H1 (cell line): ENCODE measurements at regions not wholly inside any gene's neighbourhood (a gene's known extent, or its start where the extent isn't known, plus 50 kb on each side); places are given as distances from the start of the nearest gene placed in this dataset.

Source experiments
- CTCF ChIA-PET: fragments of 300-600 bp; sonication (Branson Sonifier 250); formaldehyde crosslinking; loops from one replicate; lab custom pipeline; 2021; ENCODE audit not compliant: partially characterized antibody; lab: Charles Lee
- POLR2A ChIA-PET: fragments of 300-600 bp; sonication (Branson Sonifier 250); formaldehyde crosslinking; loops from one replicate; lab custom pipeline; 2021; ENCODE audit warnings: inconsistent platforms; ENCODE audit not compliant: partially characterized antibody; lab: Charles Lee
- DNase-seq, 2 experiments: peaks; one replicate each; pipeline versions ENCODE4 v3.0.0 to v3.0.0-alpha.2; 2010 to 2022; ENCODE audit warnings: low spot score in 2 of 2, low read depth in 1 of 2, mixed read lengths in 1 of 2
- FAIRE-seq: peaks from 2 replicates; lab custom pipeline; 2011; peaks lifted over from hg19 to GRCh38; lab: Jason Lieb, UNC
- H2AFZ ChIP-seq: 2 replicates; pipeline ENCODE4 v1.8.1; 2012; ENCODE audit warnings: low read length, inconsistent platforms
- H2AK5ac ChIP-seq: 2 replicates; pipeline ENCODE4 v1.6.1; 2013; ENCODE audit warnings: low read depth, low read length
- H2BK120ac ChIP-seq: replicated peaks from 2 replicates; pipeline ENCODE3; 2013; ENCODE audit warnings: low read depth, low read length, inconsistent platforms
- H2BK12ac ChIP-seq: 2 replicates; pipeline ENCODE4 v1.6.1; 2013; ENCODE audit warnings: low read depth, low read length
- H2BK15ac ChIP-seq: 2 replicates; pipeline ENCODE4 v1.6.1; 2013; ENCODE audit warnings: low read length
- H2BK20ac ChIP-seq: 2 replicates; pipeline ENCODE4 v1.6.1; 2013; ENCODE audit warnings: low read length
- H2BK5ac ChIP-seq: 2 replicates; pipeline ENCODE4 v1.6.1; 2013; ENCODE audit warnings: low read depth, low read length
- H3K14ac ChIP-seq: 2 replicates; pipeline ENCODE4 v1.6.1; 2013; ENCODE audit warnings: inconsistent platforms; ENCODE audit not compliant: insufficient read length
- H3K18ac ChIP-seq: 2 replicates; pipeline ENCODE4 v1.6.1; 2013; ENCODE audit warnings: low read length; ENCODE audit errors: extremely low read depth
- H3K23ac ChIP-seq: 2 replicates; pipeline ENCODE4 v1.6.1; 2013; ENCODE audit warnings: inconsistent platforms; ENCODE audit not compliant: insufficient read length
- H3K23me2 ChIP-seq: 2 replicates; pipeline ENCODE4 v1.6.1; 2013; ENCODE audit warnings: low read depth, low read length
- H3K27ac ChIP-seq: 2 replicates; pipeline ENCODE4 v1.6.1; 2011; ENCODE audit warnings: low read depth, low read length, inconsistent platforms
- H3K27me3 ChIP-seq, 4 experiments: replicated peaks in 1 of 4; 1 replicate in 1 of 4; 2 replicates in 3 of 4; pipeline versions ENCODE4 v1.6.1 to v1.8.1; 2011 to 2013; ENCODE audit warnings: low read length in 3 of 4, mild to moderate bottlenecking in 3 of 4, inconsistent platforms in 2 of 4, mixed read lengths in 2 of 4, moderate library complexity in 1 of 4; ENCODE audit not compliant: control insufficient read depth in 3 of 4, insufficient read depth in 3 of 4; ENCODE audit errors: extremely low read depth in 1 of 4
- H3K36me3 ChIP-seq, 4 experiments: 2 replicates each; pipeline versions ENCODE4 v1.6.1 to v1.8.1; 2011 to 2013; ENCODE audit warnings: mild to moderate bottlenecking in 4 of 4, low read length in 3 of 4, moderate library complexity in 2 of 4, control low read depth in 1 of 4, inconsistent platforms in 1 of 4; ENCODE audit not compliant: insufficient read depth in 4 of 4, control insufficient read depth in 2 of 4
- H3K4ac ChIP-seq: replicated peaks from 2 replicates; pipeline ENCODE3; 2013; ENCODE audit warnings: low read length, low read depth, mixed read lengths, inconsistent platforms; ENCODE audit not compliant: insufficient read length
- H3K4me1 ChIP-seq, 4 experiments: replicated peaks in 1 of 4; 1 replicate in 1 of 4; 2 replicates in 3 of 4; pipeline versions ENCODE4 v1.6.1 to v1.8.1; 2011 to 2013; ENCODE audit warnings: low read length in 3 of 4, inconsistent platforms in 2 of 4, mixed read lengths in 1 of 4; ENCODE audit not compliant: insufficient read depth in 4 of 4, control insufficient read depth in 3 of 4
- H3K4me2 ChIP-seq, 2 experiments: 2 replicates each; pipeline versions ENCODE4 v1.6.1 to v1.8.1; 2011 to 2013; ENCODE audit warnings: low read depth in 2 of 2, low read length in 2 of 2, control low read depth in 1 of 2, inconsistent platforms in 1 of 2, mild to moderate bottlenecking in 1 of 2; ENCODE audit not compliant: insufficient read depth in 1 of 2
- H3K4me3 ChIP-seq, 4 experiments: fragments of 200-600, 300-600 bp in 1 of 4; sonication (generic), shearing (Covaris generic), sonication (Bioruptor Twin) in 1 of 4; 2 replicates each; pipeline versions ENCODE4 v1.5.1 to v1.8.1; 2011 to 2016; ENCODE audit warnings: low read length in 4 of 4, low read depth in 3 of 4, control low read depth in 2 of 4, inconsistent platforms in 2 of 4, mild to moderate bottlenecking in 2 of 4, mixed read lengths in 1 of 4, moderate library complexity in 1 of 4; ENCODE audit not compliant: insufficient read depth in 2 of 4; ENCODE audit errors: extremely low read depth in 1 of 4
- H3K56ac ChIP-seq: replicated peaks from 2 replicates; pipeline ENCODE3; 2013; ENCODE audit warnings: low read depth, mild to moderate bottlenecking, mixed read lengths, low read length, inconsistent platforms; ENCODE audit not compliant: insufficient read length
- H3K79me1 ChIP-seq: 2 replicates; pipeline ENCODE4 v1.6.1; 2013; ENCODE audit warnings: low read depth, low read length, control low read depth
- H3K79me2 ChIP-seq, 2 experiments: 2 replicates each; pipeline versions ENCODE4 v1.6.1 to v1.8.1; 2012 to 2013; ENCODE audit warnings: low read length in 2 of 2, mild to moderate bottlenecking in 2 of 2, inconsistent platforms in 1 of 2; ENCODE audit not compliant: insufficient read depth in 2 of 2, control insufficient read depth in 1 of 2
- H3K9ac ChIP-seq, 4 experiments: replicated peaks in 1 of 4; 1 replicate in 1 of 4; 2 replicates in 3 of 4; pipeline versions ENCODE4 v1.6.1 to v1.8.1; 2011 to 2013; ENCODE audit warnings: low read depth in 3 of 4, low read length in 3 of 4, control low read depth in 2 of 4, mild to moderate bottlenecking in 2 of 4, moderate library complexity in 2 of 4, inconsistent platforms in 1 of 4; ENCODE audit errors: extremely low read depth in 1 of 4
- H3K9me3 ChIP-seq, 2 experiments: 2 replicates each; pipeline versions ENCODE4 v1.6.1 to v1.8.1; 2012 to 2013; ENCODE audit warnings: mild to moderate bottlenecking in 2 of 2, moderate library complexity in 2 of 2, control low read depth in 1 of 2, inconsistent platforms in 1 of 2, low read depth in 1 of 2, low read length in 1 of 2, mixed read lengths in 1 of 2; ENCODE audit not compliant: insufficient read depth in 2 of 2
- H4K20me1 ChIP-seq, 2 experiments: replicated peaks in 1 of 2; 2 replicates each; pipeline versions ENCODE3 to v1.8.1; 2011 to 2013; ENCODE audit warnings: inconsistent platforms in 2 of 2, low read length in 2 of 2, mild to moderate bottlenecking in 1 of 2; ENCODE audit not compliant: insufficient read depth in 2 of 2, control insufficient read depth in 1 of 2
- H4K5ac ChIP-seq: 2 replicates; pipeline ENCODE4 v1.6.1; 2013; ENCODE audit warnings: low read length, low read depth, mixed read lengths, inconsistent platforms; ENCODE audit not compliant: insufficient read length
- H4K8ac ChIP-seq: 2 replicates; pipeline ENCODE4 v1.8.0; 2013; ENCODE audit warnings: mild to moderate bottlenecking, moderate library complexity, low read length, inconsistent platforms; ENCODE audit not compliant: insufficient read depth; ENCODE audit errors: extremely low read depth
- H4K91ac ChIP-seq: replicated peaks from 2 replicates; pipeline ENCODE3; 2013; ENCODE audit warnings: low read length, mixed read lengths, inconsistent platforms; ENCODE audit not compliant: insufficient read length
- CBX5 ChIP-seq: fragments of 300-800, 300-1000 bp; sonication (generic); IDR thresholded peaks from 2 replicates; pipeline ENCODE4 v1.7.1; 2016; ENCODE audit warnings: antibody characterized with exemption, low read length, low read depth
- CREB1 ChIP-seq: IDR thresholded peaks from 2 replicates; pipeline ENCODE4 v1.6.1; 2012; ENCODE audit warnings: inconsistent platforms
- KDM5A ChIP-seq: fragments of 200-600 bp; IDR thresholded peaks from 2 replicates; pipeline ENCODE4 v1.7.1; 2012; ENCODE audit warnings: mild to moderate bottlenecking, low read length, inconsistent platforms, mixed read lengths
- POLR2A ChIP-seq, 2 experiments: IDR thresholded peaks; 1 replicate in 1 of 2; 2 replicates in 1 of 2; pipeline ENCODE4 v1.6.1; 2011; ENCODE audit warnings: low read depth in 2 of 2, low read length in 2 of 2, mild to moderate bottlenecking in 2 of 2; ENCODE audit errors: control extremely low read depth in 1 of 2
- POLR2AphosphoS5 ChIP-seq: IDR thresholded peaks from 2 replicates; pipeline ENCODE4 v1.6.1; 2011; ENCODE audit warnings: low read depth, low read length
- POU5F1 ChIP-seq: IDR thresholded peaks from 2 replicates; pipeline ENCODE4 v1.6.1; 2011; ENCODE audit warnings: low read depth, mild to moderate bottlenecking, low read length, moderate library complexity
- SAP30 ChIP-seq: fragments of 300-600 bp; sonication (generic); IDR thresholded peaks from 2 replicates; pipeline ENCODE4 v1.7.1; 2012; ENCODE audit warnings: low read length, moderate library complexity, mild to moderate bottlenecking, inconsistent platforms; ENCODE audit not compliant: insufficient read depth, insufficient replicate concordance
- SIN3A ChIP-seq, 2 experiments: IDR thresholded peaks in 1 of 2; conservative IDR thresholded peaks in 1 of 2; 2 replicates each; pipeline ENCODE4 v1.6.1; 2011 to 2012; ENCODE audit warnings: low read length in 2 of 2, improper control_type of control experiment in 1 of 2, low read depth in 1 of 2, mild to moderate bottlenecking in 1 of 2
- SP1 ChIP-seq: IDR thresholded peaks from 2 replicates; pipeline ENCODE4 v1.6.1; 2011; ENCODE audit warnings: low read depth, low read length
- SP2 ChIP-seq: IDR thresholded peaks from 2 replicates; pipeline ENCODE4 v1.6.1; 2012; ENCODE audit warnings: mild to moderate bottlenecking, low read length, inconsistent platforms
- SP4 ChIP-seq: IDR thresholded peaks from 2 replicates; pipeline ENCODE4 v1.6.1; 2012; ENCODE audit warnings: low read length, inconsistent platforms
- TAF1 ChIP-seq: IDR thresholded peaks from 2 replicates; pipeline ENCODE4 v1.6.1; 2011; ENCODE audit warnings: mild to moderate bottlenecking, low read depth, low read length
- TCF12 ChIP-seq: IDR thresholded peaks from 2 replicates; pipeline ENCODE4 v1.6.1; 2011; ENCODE audit warnings: low read depth, mild to moderate bottlenecking, low read length
- WGBS, 2 experiments: shearing (Covaris generic) in 1 of 2; methylation state at CpG; one replicate each; pipeline versions ENCODE4 v1.1.6 to v1.1.7; 2013 to 2015; ENCODE audit warnings: low lambda C conversion rate in 2 of 2, mixed read lengths in 2 of 2, inconsistent platforms in 1 of 2, low coverage in 1 of 2, missing lambda C conversion rate in 1 of 2; ENCODE audit not compliant: insufficient replicate concordance in 2 of 2, insufficient coverage in 1 of 2, insufficient read length in 1 of 2; ENCODE audit errors: extremely low coverage in 1 of 2, missing lambda C conversion rate in 1 of 2; 5-methylcytosine and 5-hydroxymethylcytosine counted together
- TF ChIP-seq, protein P1 (sequence below): IDR thresholded peaks from 2 replicates; pipeline ENCODE4 v1.6.1; 2011; ENCODE audit warnings: low read depth, mild to moderate bottlenecking, low read length; ENCODE audit not compliant: insufficient read depth

DNA sequence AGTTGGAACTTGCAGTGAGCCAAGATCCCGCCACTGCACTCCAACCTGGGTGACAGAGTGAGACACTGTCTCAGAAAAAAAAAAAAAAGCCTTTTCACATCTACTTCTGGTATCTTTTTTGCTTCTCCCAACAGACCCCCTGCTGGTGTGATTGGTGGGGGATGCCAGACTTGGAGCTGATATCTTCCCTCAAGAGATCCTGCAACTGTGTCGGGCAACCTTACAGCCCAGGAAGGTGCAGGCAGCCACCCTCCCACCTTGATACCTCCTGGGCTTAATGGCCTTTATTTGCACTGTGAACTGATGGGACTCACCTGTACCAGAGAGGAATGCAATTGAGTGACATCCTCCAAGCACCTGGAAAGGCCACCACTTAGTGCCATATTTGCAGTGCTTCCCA lies 142.3 kb downstream of the RGS9 start:
- Histone ChIP-seq H3K4me1 (peaks cover 0 to 6% (median 0%) of the 10 kb centered on the region in 4 experiments; a peak in 2 of 7 replicates), H4K20me1 (no peaks in the 10 kb centered on the region), H4K8ac (no peak overlapping the region), H4K5ac (no peak overlapping the region), H2AK5ac (no peak overlapping the region), H3K4me2 (no peak overlapping the region), H3K56ac (no peak overlapping the region), H3K9me3 (no peaks in the 10 kb centered on the region), H3K14ac (no peak overlapping the region), H3K9ac (no peak overlapping the region), H2BK120ac (no peak overlapping the region), H2BK20ac (no peak overlapping the region), H2BK5ac (no peak overlapping the region), H3K27me3 (no peaks in the 10 kb centered on the region), H2BK15ac (no peak overlapping the region), H3K4me3 (no peak overlapping the region), H4K91ac (no peak overlapping the region), H3K4ac (no peak overlapping the region), H3K36me3 (no peaks in the 10 kb centered on the region), H3K79me1 (no peaks in the 10 kb centered on the region), H2AFZ (no peak overlapping the region), H3K18ac (no peak overlapping the region), H3K79me2 (no peaks in the 10 kb centered on the region), H3K23me2 (no peaks in the 10 kb centered on the region), H2BK12ac (no peak overlapping the region), H3K27ac (no peak overlapping the region), H3K23ac (no peak overlapping the region)
- no peak for TF ChIP-seq SP1
- TF ChIP-seq POLR2AphosphoS5, result no peak
- no peak for TF ChIP-seq SIN3A (conservative IDR thresholded peaks at IDR 0.05 in 1 of 2, IDR thresholded peaks at IDR 0.05 in 1 of 2; ENCODE audit: low read depth in 1 of 2, low read length in 2 of 2)
- no peak for TF ChIP-seq SAP30
- TF ChIP-seq, protein P1, sequence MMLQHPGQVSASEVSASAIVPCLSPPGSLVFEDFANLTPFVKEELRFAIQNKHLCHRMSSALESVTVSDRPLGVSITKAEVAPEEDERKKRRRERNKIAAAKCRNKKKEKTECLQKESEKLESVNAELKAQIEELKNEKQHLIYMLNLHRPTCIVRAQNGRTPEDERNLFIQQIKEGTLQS, result no peak
- no peak for TF ChIP-seq CREB1
- TF ChIP-seq TAF1, result no peak
- no peak for TF ChIP-seq POLR2A (IDR thresholded peaks at IDR 0.05; ENCODE audit: control extremely low read depth in 1 of 2, low read depth in 2 of 2, low read length in 2 of 2)
- no peak for TF ChIP-seq CBX5
- no peak for TF ChIP-seq TCF12
- no peak for TF ChIP-seq POU5F1
- TF ChIP-seq SP4, result no peak
- TF ChIP-seq KDM5A, result no peak
- no peak for TF ChIP-seq SP2
- no peak for DNase-seq
- WGBS, 2 experiments, result 85% methylated on average over 2 of the region's 2 CpGs; no CpG with 5 or more reads in 1 of the 2 experiments
- ChIA-PET CTCF (interaction anchor here (0.7 to 3.7 kb wide), 11 partner anchors 9 to 708 kb away, joined by 3 to 26 read pairs (median 4); no protein-coding TSS in a partner anchor), POLR2A (interaction anchor here (0.6 to 1.6 kb wide), 3 partner anchors 174 to 885 kb away, joined by 3 to 4 read pairs (median 4); no protein-coding TSS in a partner anchor)
- no peak for FAIRE-seq
